HG02759 (cell line): ENCODE measurements at regions not wholly inside any gene's neighbourhood (a gene's known extent, or its start where the extent isn't known, plus 50 kb on each side); places are given as distances from the start of the nearest gene placed in this dataset.

ENCODE experiments used
- ATAC-seq: cut with Tn5 transposase; IDR thresholded peaks from one replicate; pipeline ENCODE4 v1.9.1; 2021; ENCODE audit warnings: mild to moderate bottlenecking, moderate library complexity; ENCODE audit not compliant: unreplicated experiment

DNA sequence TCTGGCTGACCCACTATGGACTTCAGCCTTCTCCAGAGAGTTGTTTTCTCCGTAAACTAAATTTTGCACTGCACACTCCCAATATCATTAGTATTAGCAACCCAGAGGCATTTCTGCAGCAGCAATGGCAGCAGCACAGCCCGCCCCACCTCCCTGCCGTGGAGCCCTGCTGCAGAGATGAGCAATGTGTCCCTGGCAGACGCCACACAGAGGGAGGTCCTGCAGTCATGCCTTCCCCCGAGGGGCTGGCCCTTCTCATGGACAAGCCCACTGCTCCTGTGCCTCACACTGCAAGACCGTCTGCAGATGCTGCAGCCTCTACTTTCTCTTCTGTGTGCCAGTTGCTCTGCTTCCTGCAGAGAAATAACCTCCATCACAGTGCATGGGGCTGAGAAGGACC is 393.4 kb upstream of the MKI67 start:
- ATAC-seq, result no peak

DNA sequence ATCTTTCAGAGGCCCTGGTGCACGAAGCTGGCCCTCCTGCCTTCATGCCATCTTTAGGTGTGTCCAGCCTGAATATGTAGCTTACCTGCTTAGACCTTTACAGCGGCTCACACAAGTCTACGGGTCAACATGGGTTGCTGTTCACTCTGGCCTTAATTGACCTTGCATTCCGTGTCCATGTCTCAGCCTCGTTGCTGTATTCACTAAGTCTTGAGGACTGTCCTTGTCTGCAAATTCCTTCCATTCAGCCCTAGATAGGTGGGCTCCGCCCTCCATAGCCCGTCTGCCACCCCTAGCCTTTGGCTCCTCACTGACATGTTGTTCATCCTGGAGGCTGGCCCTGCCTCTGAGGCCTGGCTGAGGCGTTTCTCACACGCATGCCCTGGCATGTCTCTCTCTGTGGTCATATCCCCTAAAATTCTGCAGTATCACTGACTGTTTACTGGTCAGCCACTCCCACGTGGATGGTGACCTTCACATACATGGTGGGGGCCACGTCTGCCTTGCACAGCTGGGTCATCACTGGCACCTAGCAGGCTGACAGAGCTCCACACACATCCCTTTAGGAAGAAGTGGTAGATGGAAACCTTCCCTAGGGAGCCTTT is 394.1 kb upstream of the MKI67 start:
- no peak for ATAC-seq

DNA sequence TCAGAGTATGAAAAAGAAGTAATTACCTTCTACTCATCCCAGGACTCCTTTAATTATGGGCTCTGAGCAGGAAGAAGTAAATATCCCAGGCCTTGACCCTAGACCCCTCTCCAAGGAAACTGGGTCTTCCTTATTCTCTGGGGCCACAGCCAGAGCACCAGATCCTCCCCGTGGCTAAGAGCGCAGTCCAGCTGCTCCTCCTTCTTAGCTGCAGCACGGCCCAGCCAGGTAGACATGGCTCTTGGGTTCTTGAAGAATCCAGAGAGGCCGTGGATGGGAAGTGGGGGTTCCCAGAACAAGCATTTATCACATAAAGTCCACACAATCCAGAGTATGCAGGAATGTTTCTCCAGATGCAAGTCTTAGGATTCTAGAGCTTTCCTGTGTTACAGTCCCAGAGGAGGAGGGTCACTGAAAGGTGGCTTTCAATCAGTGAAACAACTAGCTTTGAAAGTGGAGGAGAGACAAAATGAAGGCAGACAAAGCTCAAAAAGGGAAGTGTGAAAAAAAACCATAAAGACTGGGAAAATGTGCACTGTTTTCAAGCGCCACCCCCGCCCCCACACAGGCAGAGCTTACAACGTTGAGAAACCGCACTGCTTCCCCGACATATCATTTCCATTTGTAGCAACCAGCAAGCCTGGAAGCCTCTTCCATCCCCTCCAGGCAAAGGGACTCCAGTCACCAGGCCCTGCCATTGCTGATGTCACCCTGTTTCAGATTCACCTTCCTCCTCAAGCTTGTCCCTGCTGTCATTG is 396.5 kb upstream of the MKI67 start:
- ATAC-seq, result no peak

DNA sequence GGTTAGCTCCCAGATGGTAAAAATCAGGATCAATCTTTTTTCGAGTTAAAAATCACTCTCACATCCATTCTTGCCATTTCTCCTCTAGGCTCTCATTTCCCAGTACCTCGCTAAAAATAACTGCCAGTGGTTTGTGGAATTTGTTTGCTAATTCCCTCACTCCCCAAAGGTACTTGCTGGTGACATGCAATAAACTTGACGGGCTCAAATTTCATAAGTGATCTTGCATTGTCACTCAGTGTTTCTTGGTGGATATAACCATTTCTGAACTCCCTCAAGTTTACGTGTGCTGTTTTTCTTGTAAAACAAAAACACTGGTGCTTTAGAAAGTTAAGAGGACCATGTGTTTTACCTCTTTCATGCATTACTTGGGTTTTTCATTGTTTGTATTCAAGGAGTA is 399.2 kb upstream of the MKI67 start:
- no peak for ATAC-seq

DNA sequence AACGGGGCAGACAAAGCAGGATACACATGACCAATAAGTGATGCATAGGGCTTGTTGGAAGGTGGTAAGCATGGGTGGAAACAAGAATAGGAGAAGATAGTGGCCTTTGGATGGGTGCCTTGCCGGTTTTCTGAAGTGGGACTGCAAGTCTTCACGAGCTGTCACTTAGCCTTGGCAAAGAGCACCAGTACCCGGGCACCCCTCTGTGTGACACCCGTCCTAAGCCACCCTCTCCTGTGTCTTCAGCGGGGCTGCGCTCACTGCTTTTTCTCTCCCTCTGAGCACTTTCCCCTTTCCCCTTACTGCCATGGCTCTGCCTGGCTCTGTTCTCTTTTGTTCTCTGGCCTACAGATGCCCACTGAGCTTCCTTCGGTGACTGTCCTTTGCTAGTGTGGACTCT is 399.7 kb upstream of the MKI67 start:
- no peak for ATAC-seq

DNA sequence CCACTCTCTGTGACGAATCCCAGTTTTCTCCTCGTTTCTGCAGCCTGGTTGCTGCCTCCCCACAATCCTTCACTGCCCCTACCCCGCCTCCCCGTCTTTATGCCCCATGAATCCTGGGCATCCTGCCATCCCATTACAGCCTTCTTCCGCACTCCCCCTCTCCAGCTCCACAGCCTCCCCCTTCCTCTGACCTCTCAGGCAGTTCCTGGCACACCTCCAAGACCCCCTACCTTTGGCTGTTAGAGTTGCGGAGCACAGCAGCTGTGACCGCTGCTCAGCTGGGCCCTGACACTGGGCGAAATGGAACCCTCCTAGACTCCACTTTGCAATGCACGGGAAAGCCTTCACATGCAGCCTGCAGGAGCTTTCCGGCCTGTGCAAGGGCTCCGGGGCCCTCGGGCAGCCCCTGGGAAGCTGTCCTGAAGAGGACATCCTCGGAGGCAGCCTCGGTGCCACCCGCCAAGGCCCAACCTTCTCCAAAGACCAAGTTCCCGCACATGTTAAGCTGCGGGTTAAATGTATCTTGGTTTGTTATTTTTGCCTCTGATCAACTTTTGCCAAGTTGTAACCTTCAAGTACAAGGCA is 400.7 kb upstream of the MKI67 start:
- no peak for ATAC-seq

DNA sequence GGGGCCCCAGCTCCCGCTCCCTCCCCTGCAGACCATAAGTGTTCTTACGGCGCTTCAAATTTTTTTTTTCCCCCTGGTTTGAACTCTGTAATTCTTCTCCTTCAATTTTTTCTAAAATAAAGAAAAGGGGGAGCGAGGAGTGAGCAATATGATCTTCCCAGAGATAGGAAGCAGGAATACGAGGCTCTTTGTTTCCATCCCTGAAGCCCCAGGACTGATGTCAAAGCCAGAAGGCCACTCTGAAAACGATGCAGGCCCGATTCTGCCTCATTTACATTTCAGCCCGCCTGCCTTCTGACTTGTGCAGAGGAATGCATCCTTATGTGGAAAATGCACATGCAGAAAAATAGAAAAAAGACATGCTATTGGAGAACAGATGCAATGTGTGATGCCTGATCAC is 401.5 kb upstream of the MKI67 start:
- no peak for ATAC-seq

DNA sequence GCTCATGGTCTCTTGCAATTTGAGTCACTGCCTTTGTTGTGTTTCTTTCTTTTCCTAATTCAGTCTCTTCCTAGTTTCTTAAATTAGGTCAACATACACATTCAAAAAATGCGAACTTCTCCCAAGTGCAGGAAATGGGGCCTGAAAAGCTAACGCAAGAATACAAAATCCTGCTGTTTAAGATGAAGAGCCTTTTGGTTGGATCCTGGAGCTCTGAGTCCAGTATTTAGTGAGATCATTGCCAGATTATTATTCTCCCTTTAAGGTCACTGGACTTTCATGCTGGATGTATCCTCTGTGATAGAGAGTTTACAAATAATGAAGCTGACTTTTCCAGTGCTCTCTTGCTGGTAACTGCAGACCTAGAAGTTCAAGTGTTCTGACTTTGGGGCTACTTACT is 401.9 kb upstream of the MKI67 start:
- no peak for ATAC-seq

DNA sequence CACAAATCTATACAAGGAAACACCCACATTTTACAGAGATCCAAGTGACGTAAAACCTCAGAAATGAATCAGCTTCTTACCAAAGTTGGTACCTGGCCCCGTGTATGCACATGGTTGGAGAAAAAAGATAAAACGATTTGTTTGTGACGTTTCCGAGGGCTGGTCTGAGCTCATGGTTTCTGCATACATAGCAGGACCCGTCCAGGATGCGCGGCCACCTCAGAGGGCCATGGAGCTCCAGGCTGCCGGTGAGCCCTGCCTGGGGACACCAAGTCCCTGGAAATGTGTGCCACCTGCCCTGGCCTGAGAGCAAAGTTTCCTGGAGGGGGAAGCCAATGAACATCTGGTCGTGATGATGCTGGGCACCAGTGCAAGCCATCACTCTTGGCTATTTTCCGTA is 402.6 kb upstream of the MKI67 start:
- ATAC-seq, result no peak

DNA sequence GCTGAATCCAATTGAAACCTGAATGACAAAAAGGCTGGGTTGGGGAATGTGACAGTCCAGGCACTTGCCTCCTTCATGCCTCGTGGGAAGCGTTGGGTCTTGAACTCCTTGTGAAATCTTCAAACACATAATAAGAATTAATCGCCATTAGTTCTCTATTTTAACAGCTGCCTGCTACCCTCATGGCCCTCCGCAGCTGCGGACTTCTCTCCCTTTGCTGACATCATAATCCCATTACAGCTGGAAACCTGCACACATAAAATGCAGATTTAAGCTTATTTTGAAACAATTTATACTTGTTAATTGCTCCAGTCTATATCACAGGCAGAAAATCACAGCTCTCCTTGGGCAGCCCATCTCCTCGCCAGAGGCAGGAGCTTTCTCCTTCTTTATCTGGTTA is 403.0 kb upstream of the MKI67 start:
- no peak for ATAC-seq

DNA sequence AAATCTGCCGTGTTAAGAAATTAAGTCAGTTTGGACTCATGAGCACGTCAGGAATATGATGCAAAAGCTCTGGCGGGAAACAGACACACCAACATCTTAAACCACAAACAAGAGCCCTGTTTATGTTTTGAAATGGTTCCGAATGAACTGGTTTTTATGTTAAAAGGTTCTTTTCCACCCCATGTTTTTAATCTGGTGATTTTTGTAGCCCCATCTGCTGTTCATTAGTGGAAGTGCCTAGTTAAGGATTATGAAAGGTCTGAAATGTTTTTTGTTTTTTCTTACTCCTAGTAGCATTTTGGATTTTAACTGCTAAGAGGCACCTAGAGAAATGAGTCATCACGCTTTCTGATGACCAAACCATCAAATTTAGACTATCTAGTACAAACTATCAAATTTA is 404.1 kb upstream of the MKI67 start:
- ATAC-seq, result no peak

DNA sequence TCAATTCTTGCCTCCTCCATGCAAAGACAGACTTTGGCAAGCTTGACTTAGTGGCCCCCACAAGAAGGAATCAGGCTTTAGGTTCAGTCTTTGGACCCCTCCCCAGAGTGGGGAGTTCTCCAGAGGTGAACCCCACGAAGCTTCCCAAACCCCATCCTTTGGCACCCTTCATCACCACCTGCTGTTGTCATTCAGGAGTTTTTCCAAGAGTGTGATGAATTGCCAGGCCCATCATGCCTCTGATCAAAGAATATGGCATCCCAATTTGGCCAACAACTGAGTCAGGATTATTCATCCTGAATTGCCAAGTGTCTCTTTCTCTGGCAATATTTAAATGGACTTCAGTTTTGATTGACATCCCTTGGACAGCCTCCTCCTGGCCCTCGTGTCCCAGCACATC is 404.7 kb upstream of the MKI67 start:
- ATAC-seq, result no peak

DNA sequence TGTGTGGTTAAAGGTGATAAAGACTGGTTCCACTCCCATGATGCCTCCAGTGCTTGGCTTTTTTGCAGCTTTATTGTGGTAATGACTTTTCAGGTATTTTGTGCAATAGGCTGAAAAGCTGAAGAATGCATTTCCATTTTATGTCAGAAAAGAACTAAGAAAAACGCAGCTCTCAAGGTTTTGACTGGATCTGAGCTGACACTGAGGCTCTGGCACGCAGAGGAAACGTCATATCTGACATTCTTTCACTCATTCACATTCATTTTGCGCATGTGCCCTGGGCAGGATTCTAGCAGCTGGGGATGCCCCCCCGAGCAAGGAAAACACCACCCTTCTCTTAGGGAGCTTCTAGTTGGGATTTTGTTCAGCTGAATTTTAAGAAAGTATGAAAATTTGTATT is 408.5 kb upstream of the MKI67 start:
- ATAC-seq, result no peak

DNA sequence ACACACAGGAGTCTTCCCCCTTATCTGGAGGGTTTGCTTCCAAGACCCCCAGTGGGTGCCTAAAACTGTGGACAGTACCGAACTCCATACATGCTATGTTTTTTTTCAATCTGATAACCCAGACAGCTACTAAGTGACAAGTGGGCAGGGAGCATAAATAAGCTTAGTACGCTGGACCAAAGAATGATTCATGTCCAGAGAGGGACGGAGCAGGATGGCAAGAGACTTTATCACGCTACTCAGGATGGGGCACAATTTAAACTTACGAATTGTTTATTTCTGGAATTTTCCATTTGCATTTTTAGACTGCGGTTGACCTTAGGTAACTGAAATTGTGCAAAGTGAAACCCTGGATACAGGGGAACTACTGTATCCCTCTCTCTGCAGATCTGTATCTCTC is 410.0 kb upstream of the MKI67 start:
- ATAC-seq, result no peak

DNA sequence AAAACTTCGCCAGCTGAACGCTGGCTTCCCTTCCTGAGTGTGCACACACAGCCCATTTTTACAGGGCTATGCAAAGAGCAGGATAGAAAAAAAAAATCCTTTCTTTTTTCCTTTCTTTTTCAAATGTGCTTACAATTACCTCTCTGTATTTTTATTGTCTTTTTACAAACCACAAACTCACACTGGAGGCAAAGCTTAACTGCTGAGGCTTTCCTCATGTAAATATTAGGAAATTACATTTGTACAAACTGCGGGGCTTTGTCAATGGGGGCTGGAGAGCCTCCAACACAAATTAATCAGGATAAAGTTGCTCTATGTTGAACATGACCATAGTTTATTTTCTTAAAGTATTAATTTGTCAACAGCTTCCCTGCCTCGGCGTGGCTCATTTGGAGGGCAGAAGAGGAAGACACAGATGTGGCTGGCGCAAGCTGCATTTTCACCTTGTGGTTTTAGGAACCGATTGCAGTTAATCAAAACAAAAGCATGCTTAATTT is 411.7 kb upstream of the MKI67 start:
- no peak for ATAC-seq

DNA sequence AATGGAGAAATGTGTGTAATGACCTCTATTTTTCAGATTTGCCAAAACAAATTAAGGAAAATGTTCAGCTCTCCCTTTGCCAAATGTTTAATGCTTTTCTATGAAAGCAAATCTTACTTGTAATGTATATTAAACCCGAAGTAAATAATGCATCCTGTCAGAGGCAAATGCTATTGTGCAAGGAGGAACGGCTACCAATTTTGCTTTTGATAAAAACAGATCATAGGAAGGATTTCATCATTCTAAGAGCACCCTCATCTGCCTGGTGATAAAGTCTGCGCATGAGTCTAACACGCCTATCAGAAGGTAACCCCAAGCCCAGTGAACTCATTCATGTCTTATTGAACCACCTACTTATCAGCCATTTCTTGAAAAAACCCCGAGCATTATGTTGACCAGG is 412.4 kb upstream of the MKI67 start:
- no peak for ATAC-seq

DNA sequence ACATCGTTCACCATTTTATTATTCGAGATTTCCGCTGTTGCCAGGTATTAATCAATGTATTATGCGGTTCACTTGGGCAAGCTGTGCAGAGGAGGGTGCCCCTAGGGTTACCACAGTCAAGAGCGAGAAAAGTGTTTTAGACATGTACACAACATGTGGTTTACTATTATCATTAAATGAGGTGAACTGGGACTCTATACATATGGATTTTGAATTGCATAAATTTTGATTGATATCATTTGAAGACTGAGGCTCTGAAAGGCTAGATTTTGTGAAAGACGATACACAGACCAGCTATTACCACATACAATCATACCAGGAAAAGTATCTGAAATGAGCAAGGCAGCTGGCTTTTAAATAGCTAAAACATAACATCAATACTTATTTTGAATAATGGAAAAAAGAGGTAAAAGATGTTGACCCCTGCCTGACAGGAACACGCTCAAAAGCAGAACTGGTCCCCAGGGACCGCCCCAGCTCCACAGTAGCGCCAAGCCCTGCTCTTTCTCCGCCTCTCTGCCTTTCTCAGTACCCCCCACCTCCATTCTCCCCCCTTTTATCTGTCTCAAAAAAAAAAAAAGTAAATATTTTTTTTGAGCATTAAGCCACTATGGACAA is 413.4 kb upstream of the MKI67 start:
- no peak for ATAC-seq

DNA sequence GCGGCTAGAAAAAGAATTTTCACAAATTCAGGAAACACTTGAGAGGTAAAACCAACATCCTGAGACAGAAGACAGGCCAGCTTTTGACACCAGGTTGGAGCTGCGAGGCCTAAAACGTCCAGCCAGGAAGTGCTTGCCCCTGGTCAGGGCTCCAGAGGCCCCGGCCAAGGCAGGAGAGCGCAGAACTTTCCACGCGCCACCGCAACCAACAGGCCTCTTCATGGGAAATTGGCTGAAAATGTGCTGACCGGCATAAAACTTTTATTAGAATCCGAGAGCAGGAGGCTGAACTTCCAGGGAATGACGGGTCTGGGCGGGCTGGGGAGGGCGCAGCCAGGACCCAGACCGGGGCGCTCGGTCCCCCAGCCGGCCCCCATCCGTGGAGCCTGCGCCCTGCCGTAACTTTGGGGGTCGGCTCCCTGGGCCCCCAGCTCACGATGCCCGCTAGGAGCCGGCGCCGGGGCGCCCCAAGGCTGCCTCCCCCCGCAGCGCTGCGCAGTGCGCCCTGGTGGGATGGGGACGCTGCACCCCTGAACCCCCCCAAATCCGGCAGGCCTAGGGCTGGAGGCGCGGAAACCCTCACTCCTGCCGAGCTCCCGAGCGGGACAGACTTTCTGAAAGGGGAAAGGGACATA is 414.0 kb upstream of the MKI67 start:
- no peak for ATAC-seq

DNA sequence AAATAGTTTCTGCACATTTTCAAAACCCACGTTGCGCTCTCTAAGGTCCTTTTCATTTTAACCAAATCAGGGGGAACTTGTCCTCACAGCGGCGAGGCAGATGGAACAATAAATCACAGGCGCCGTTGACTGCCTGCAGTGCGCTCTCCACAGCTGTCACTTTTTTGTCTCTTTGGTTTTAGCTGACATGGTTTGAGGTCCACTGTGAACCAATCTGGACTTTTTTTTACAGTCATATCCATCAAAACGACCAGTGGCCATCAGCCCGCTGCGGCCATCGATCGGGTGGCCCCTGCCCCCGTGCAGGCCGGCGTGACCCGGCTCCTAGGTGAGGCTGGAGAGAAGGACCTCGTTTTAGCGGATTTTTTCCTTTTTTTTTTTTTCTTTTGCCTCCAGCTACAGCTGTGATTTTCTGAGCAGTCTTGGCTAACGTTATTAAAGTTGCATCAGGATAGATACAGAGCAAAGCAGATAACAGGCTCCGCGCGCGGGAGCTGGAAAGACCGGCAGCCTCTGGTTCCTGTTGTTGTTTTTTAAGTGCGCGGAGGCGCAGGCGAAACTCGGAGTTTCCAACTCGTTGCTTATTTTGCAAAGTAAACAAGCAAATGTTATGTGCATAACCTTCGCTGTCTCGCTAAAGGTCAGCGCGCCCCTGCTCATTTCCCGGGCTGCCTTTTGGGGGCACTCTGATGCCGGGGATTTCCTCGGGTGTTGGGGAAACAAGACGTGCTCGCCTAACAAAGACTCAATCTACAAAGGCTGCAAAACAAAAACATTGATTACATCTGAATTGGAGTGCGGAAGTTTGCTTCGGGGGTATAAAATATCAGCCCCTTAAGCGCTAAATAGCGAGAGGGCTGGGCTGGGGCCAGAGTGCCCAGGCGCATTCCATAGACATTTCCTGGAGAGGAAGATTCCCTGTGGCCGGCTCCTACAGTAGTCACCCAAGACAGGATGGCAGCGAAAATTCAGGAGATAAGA is 414.8 kb upstream of the MKI67 start:
- ATAC-seq, result no peak

DNA sequence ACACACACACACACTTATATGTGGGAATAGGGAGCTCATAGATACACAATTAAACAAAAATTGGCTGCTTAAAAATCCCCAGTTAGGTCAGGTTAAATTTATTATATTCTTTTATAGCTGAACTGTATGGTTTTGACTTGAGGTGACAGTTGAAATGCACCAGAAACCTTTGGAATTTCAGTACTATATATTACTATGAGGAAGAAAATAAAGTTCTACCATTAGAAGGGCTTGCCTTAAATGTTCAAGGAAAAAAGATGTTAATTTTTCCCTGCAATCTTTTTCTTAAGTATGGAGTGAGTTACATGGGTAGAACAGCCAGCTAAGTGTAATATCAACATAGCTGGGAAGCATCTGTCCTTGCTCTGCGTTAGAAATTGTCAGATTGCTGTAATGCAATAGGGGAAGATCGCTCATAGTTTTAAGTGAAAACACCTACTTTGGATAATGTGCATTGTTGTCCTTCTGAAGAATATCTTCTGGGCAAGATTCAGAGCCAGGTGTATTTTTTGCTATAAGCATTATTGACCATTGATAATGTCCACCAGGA is 415.8 kb upstream of the MKI67 start:
- no peak for ATAC-seq
